ENCODE measurements at regions not wholly inside any gene's neighbourhood (a gene's known extent, or its start where the extent isn't known, plus 50 kb on each side); places are given as distances from the start of the nearest gene placed in this dataset.

GRCh38 chr2:12957251-12957650 lies 240.5 kb downstream of the TRIB2 start:
- TF ChIP-seq GATA2 (IDR thresholded peaks at IDR 0.05; ENCODE audit: low read depth, low read length) (no peak), GATA3 (IDR thresholded peaks at IDR 0.05; ENCODE audit: low read depth, low read length) (no peak)

Measured in SH-SY5Y (cell line).